Neutrophil (primary cell): ENCODE measurements at regions not wholly inside any gene's neighbourhood (a gene's known extent, or its start where the extent isn't known, plus 50 kb on each side); places are given as distances from the start of the nearest gene placed in this dataset.
"Not testable (repeated sequence)": the region's sequence is repeated elsewhere in the genome, so short reads cannot be mapped to it uniquely, and the experiment has no call there.

Source experiments
- H3K27ac ChIP-seq: fragments of 200-600 bp; sonication (generic); 2 replicates; pipeline ENCODE4 v1.5.1; 2016; ENCODE audit warnings: mild to moderate bottlenecking, moderate library complexity
- H3K27me3 ChIP-seq: fragments of 200-600 bp; sonication (generic); 2 replicates; pipeline ENCODE4 v1.6.0; 2016; ENCODE audit warnings: mild to moderate bottlenecking
- H3K36me3 ChIP-seq: fragments of 200-600 bp; sonication (generic); 2 replicates; pipeline ENCODE4 v1.5.1; 2017
- H3K4me1 ChIP-seq, 2 experiments: fragments of 200-600 bp in 1 of 2; sonication (generic) in 1 of 2; 1 replicate in 1 of 2; 2 replicates in 1 of 2; pipeline versions ENCODE4 v1.5.1 to v1.6.1; 2013 to 2016; ENCODE audit warnings: low read depth in 1 of 2, low read length in 1 of 2, mild to moderate bottlenecking in 1 of 2, moderate library complexity in 1 of 2; ENCODE audit not compliant: control insufficient read depth in 1 of 2, insufficient read depth in 1 of 2
- H3K4me3 ChIP-seq, 2 experiments: fragments of 200-600 bp in 1 of 2; sonication (generic) in 1 of 2; 1 replicate in 1 of 2; 2 replicates in 1 of 2; pipeline ENCODE4 v1.5.1; 2013 to 2016; ENCODE audit warnings: low read depth in 1 of 2, low read length in 1 of 2, mild to moderate bottlenecking in 1 of 2, moderate library complexity in 1 of 2
- H3K9me3 ChIP-seq: fragments of 200-600 bp; sonication (generic); 2 replicates; pipeline ENCODE4 v1.5.1; 2016
- TF ChIP-seq, protein P1 (sequence below): fragments of 200-600 bp; sonication (generic); IDR thresholded peaks from 2 replicates; pipeline ENCODE4 v1.5.1; 2016; ENCODE audit warnings: antibody characterized with exemption

DNA sequence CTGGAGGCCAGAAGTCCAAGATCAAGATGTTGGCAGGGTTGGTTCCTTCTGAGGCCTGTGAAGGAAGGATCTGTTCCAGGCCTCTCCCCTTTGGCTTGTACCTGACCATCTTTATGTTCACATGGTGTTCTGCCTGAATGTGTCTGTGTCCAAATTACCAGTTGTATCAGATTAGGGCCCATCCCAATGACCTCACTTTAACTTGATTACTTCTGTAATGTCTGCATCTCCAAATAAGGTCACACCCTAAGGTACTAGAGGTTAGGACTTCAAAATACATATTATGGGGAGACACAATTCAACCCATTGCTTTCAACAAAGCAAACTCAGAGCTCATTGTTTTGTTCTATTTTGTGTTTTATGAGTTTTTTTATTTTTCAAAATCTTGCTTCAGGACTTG lies 75.7 kb downstream of the TNFAIP3 start:
- Histone ChIP-seq H3K4me1 (peaks cover 3 to 6% of the 10 kb centered on the region in 2 experiments), H3K36me3 (no peaks in the 10 kb centered on the region), H3K9me3 (no peaks in the 10 kb centered on the region), H3K27ac (no peak overlapping the region), H3K27me3 (no peaks in the 10 kb centered on the region), H3K4me3 (no peak overlapping the region)
- TF ChIP-seq, protein P1, sequence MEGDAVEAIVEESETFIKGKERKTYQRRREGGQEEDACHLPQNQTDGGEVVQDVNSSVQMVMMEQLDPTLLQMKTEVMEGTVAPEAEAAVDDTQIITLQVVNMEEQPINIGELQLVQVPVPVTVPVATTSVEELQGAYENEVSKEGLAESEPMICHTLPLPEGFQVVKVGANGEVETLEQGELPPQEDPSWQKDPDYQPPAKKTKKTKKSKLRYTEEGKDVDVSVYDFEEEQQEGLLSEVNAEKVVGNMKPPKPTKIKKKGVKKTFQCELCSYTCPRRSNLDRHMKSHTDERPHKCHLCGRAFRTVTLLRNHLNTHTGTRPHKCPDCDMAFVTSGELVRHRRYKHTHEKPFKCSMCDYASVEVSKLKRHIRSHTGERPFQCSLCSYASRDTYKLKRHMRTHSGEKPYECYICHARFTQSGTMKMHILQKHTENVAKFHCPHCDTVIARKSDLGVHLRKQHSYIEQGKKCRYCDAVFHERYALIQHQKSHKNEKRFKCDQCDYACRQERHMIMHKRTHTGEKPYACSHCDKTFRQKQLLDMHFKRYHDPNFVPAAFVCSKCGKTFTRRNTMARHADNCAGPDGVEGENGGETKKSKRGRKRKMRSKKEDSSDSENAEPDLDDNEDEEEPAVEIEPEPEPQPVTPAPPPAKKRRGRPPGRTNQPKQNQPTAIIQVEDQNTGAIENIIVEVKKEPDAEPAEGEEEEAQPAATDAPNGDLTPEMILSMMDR, result no peak

DNA sequence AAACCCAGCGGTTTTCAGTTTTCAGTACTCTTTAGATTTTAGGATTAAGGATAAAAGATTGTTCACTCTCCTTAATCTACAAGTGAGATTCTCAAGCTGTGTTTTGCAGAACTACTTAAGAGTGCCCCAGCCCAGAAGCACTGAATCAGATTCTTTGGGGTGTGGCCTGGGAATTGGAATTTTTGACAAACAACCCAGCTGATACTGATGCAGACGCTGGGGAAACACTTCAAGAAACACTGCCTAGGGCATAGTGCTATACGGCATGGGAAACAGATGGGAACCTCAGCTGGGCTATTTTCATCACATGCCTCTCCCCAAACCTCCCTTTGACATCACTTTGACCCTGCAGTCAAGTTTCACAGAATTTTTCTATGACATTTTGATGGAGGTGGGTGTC lies 77.3 kb downstream of the TNFAIP3 start:
- H3K9me3 ChIP-seq, H3K4me1 ChIP-seq, H3K4me3 ChIP-seq, H3K27me3 ChIP-seq, H3K36me3 ChIP-seq, H3K27ac ChIP-seq: not testable (repeated sequence)

DNA sequence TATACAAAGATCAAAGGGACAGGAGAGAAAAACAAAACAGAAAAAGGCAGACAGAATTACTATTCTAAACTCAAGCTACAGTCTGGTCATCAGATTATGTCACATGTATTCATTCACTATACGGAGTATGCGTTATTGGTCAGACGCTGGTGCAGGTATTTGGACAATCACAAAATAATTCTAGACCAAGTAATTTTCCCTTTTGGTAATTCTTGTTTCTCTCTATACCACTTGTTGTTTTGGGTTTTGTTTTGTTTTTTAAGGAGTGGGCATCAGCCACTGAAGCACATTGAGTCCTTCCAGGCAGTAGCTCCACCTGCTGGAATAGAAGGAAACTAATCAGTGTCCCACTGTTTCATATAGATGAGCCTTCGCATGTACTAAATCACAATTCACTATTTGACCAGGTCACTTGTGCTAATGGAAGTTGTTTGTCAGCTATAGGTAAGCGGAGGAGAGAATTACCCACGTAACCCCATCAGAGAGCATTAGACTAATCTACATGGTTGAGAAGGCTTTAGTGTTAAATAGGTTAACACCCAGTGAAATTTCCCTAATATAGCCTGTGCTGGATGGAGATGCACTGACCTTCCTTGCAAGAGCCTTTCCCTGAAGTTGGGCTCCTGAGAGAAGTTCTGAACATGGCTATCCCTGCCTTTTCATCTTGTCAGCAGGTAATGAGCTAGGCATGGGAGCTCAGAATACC lies 77.9 kb downstream of the TNFAIP3 start:
- TF ChIP-seq, protein P1, result peak; percentile 62
- H3K36me3 ChIP-seq, result no peaks in the 10 kb centered on the region
- no peaks in the 10 kb centered on the region for H3K9me3 ChIP-seq
- peaks cover 3 to 6% of the 10 kb centered on the region in 2 experiments for H3K4me1 ChIP-seq
- H3K27ac ChIP-seq, result no peak overlapping the region
- no peak overlapping the region for H3K4me3 ChIP-seq
- no peaks in the 10 kb centered on the region for H3K27me3 ChIP-seq

DNA sequence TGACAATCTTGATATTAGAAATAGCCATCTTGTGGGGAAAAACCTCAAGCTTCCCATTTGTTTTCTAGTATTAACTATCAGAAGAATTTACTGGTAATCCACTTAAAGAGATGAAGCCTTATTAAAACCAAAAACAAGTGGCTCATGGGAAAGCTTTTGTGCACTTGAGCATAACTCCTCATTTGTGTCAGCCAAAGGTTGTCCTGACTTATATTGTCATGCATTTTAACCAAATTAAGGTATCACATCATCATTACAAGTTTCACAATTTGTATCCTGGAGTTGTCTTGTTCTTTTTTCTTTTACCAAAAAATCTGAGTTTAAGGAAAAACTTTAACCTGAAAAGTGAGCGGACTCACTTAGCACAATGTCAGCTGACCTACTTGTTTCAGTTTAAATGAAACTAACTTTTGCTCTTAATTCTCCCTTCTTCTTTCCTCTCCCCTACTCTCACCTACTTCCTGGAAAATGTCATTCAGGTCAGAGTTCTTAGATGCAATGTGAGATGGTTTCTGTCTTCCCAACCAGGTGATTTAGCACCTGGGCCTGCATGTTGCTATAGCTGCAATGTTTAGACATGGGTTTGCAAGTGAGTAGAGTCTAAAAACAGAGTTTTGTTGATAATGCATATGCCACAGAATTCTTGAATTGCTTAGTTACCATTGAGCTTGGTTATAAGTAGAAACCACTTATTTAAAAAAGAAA lies 82.8 kb downstream of the TNFAIP3 start:
- Histone ChIP-seq H3K36me3 (no peaks in the 10 kb centered on the region), H3K4me3 (no peak overlapping the region), H3K4me1 (peaks cover 3 to 4% of the 10 kb centered on the region in 2 experiments), H3K9me3 (no peaks in the 10 kb centered on the region), H3K27me3 (no peaks in the 10 kb centered on the region), H3K27ac (no peak overlapping the region)
- TF ChIP-seq, protein P1, result no peak

DNA sequence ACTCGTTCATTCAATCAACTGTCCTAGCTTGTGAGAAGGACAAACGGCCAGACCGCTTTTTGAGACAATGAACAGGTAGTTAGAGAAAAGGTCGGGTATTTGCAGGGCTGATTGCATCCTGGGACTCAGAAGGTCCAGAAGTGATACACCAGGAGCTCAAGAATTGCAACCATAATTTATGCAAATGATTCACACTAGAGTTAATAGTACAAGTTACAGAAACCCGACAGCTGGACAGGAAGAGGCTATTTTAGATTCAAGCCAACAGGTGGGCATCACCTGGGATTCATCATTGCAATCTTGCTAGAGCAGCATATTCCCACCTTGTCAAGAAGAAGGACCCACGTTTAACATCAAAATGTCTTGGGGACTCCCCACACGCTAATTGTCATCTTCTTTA lies 83.5 kb downstream of the TNFAIP3 start:
- H3K27ac ChIP-seq, result no peak overlapping the region
- H3K36me3 ChIP-seq, result no peaks in the 10 kb centered on the region
- H3K27me3 ChIP-seq, result no peaks in the 10 kb centered on the region
- no peaks in the 10 kb centered on the region for H3K4me1 ChIP-seq
- H3K9me3 ChIP-seq, result no peaks in the 10 kb centered on the region
- TF ChIP-seq, protein P1, result no peak
- no peak overlapping the region for H3K4me3 ChIP-seq

DNA sequence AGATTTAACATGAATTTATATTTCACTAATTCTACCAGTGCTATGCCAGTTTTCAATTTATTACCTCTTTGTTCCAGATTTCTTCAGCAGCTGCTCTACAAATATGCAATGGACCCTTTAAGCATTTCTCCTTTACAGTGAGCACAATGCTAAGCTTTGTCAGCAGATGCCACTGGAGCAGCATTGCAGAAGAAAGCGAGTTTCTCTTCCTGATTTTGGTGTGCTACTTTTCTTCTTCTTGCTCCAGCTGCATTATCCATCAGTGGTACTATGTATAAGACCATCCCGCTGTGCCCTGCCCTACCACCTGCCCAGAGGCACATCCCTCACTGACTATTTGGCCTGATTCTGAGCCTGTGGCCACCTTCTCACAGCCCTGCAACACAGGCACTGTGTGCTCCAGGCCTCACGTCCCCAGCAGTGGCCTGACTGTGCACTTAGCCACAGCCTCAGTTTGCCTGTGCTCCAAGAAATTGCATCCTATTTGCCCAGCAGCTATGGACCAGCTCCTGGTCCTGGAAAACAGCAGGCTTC lies 84.1 kb downstream of the TNFAIP3 start:
- no peaks in the 10 kb centered on the region for H3K27me3 ChIP-seq
- H3K4me3 ChIP-seq, result no peak overlapping the region
- TF ChIP-seq, protein P1, result no peak
- no peaks in the 10 kb centered on the region for H3K9me3 ChIP-seq
- H3K27ac ChIP-seq, result no peak overlapping the region
- H3K4me1 ChIP-seq, result no peaks in the 10 kb centered on the region
- no peaks in the 10 kb centered on the region for H3K36me3 ChIP-seq
